Vagina (tissue), 2 donors: ENCODE measurements at regions not wholly inside any gene's neighbourhood (a gene's known extent, or its start where the extent isn't known, plus 50 kb on each side); places are given as distances from the start of the nearest gene placed in this dataset.

Source experiments
- DNase-seq, 2 donors: peaks; one replicate each; pipeline ENCODE4 v3.0.0-alpha.2; 2017; ENCODE audit errors: extremely low spot score in 2 of 2
- H3K27ac ChIP-seq: fragments of 200-600 bp; sonication (generic); one replicate; pipeline ENCODE4 v1.5.1; 2019
- H3K27me3 ChIP-seq: fragments of 200-600 bp; sonication (generic); one replicate; pipeline ENCODE4 v1.5.1; 2019
- H3K36me3 ChIP-seq, 2 donors: fragments of 200-600 bp; sonication (generic); one replicate each; pipeline ENCODE4 v1.5.1; 2017 to 2019
- H3K4me1 ChIP-seq: fragments of 200-600 bp; sonication (generic); one replicate; pipeline ENCODE4 v1.5.1; 2019
- H3K4me3 ChIP-seq, 2 donors: fragments of 200-600 bp; sonication (generic); 1 replicate in 1 of 2; 2 replicates in 1 of 2; pipeline ENCODE4 v1.5.1; 2016 to 2019
- H3K9me3 ChIP-seq: fragments of 200-600 bp; sonication (generic); one replicate; pipeline ENCODE4 v1.5.1; 2019
- CTCF ChIP-seq, 3 experiments: fragments of 450-650 bp in 2 of 3; fragments of 200-600 bp in 1 of 3; sonication (generic) in 1 of 3; IDR thresholded peaks; one replicate each; pipeline ENCODE4 v1.5.1; 2017 to 2019; ENCODE audit warnings: antibody characterized with exemption in 3 of 3, mild to moderate bottlenecking in 2 of 3, moderate library complexity in 2 of 3
- POLR2A ChIP-seq, 2 donors: fragments of 450-650 bp; IDR thresholded peaks; one replicate each; pipeline ENCODE4 v1.6.1; 2017; ENCODE audit warnings: antibody characterized with exemption in 2 of 2, mild to moderate bottlenecking in 2 of 2, moderate library complexity in 2 of 2
- POLR2AphosphoS5 ChIP-seq, 2 donors: sonication (generic); formaldehyde crosslinking; IDR thresholded peaks; one replicate each; pipeline ENCODE4 v1.9.0; 2017; ENCODE audit warnings: antibody characterized with exemption in 2 of 2, mild to moderate bottlenecking in 2 of 2, low read depth in 1 of 2; ENCODE audit not compliant: insufficient read depth in 1 of 2
- intact Hi-C: fragments of 100-400 bp; cut with DNase I; formaldehyde crosslinking; loops from one replicate; pipeline ENCODE4 v1.15.1; 2023

GRCh38 chr4:32790803-32791202 lies 2070.6 kb downstream of the PCDH7 start:
- Histone ChIP-seq H3K9me3 (no peaks in the 10 kb centered on the region), H3K27ac (no peak overlapping the region), H3K4me1 (no peaks in the 10 kb centered on the region), H3K36me3 (no peaks in the 10 kb centered on the region), H3K27me3 (no peaks in the 10 kb centered on the region), H3K4me3 (no peak overlapping the region)
- intact Hi-C loops: no loop called here
- no peak for DNase-seq
- TF ChIP-seq POLR2A (IDR thresholded peaks at IDR 0.05): no peak
- TF ChIP-seq POLR2AphosphoS5 (IDR thresholded peaks at IDR 0.05; ENCODE audit: insufficient read depth in 1 of 2, low read depth in 1 of 2): no peak
- no peak for TF ChIP-seq CTCF (IDR thresholded peaks at IDR 0.05)

- TF ChIP-seq POLR2A (IDR thresholded peaks at IDR 0.05) (no peak), CTCF (IDR thresholded peaks at IDR 0.05) (no peak), POLR2AphosphoS5 (IDR thresholded peaks at IDR 0.05; ENCODE audit: insufficient read depth in 1 of 2, low read depth in 1 of 2) (no peak)
- H3K27me3 ChIP-seq: no peaks in the 10 kb centered on the region
- no peak for DNase-seq
- no peaks in the 10 kb centered on the region for H3K4me1 ChIP-seq
- intact Hi-C loops: no loop called here
- no peak overlapping the region for H3K4me3 ChIP-seq
- no peaks in the 10 kb centered on the region for H3K9me3 ChIP-seq
- H3K36me3 ChIP-seq: no peaks in the 10 kb centered on the region
- no peak overlapping the region for H3K27ac ChIP-seq
Measured at GRCh38 chr4:32798471-32799159, 2078.4 kb downstream of the PCDH7 start.

GRCh38 chr4:32824336-32824735 lies 2104.2 kb downstream of the PCDH7 start:
- DNase-seq: no peak
- no peak overlapping the region for H3K27ac ChIP-seq
- H3K4me1 ChIP-seq: no peaks in the 10 kb centered on the region

GRCh38 chr4:32826169-32826568 lies 2106.0 kb downstream of the PCDH7 start:
- Histone ChIP-seq H3K27me3 (no peaks in the 10 kb centered on the region), H3K4me1 (no peaks in the 10 kb centered on the region), H3K36me3 (no peaks in the 10 kb centered on the region), H3K27ac (no peak overlapping the region), H3K4me3 (no peak overlapping the region), H3K9me3 (no peaks in the 10 kb centered on the region)
- TF ChIP-seq CTCF (IDR thresholded peaks at IDR 0.05): no peak
- TF ChIP-seq POLR2AphosphoS5 (IDR thresholded peaks at IDR 0.05; ENCODE audit: insufficient read depth in 1 of 2, low read depth in 1 of 2): no peak
- TF ChIP-seq POLR2A (IDR thresholded peaks at IDR 0.05): no peak
- intact Hi-C loops: no loop called here
- no peak for DNase-seq

More at GRCh38 chr4:32824336-32824735, 2104.2 kb downstream of the PCDH7 start:
- Histone ChIP-seq H3K9me3 (no peaks in the 10 kb centered on the region), H3K27me3 (no peaks in the 10 kb centered on the region), H3K4me3 (no peak overlapping the region), H3K36me3 (no peaks in the 10 kb centered on the region)
- intact Hi-C loops: no loop called here
- TF ChIP-seq POLR2A (IDR thresholded peaks at IDR 0.05): no peak
- no peak for TF ChIP-seq POLR2AphosphoS5 (IDR thresholded peaks at IDR 0.05; ENCODE audit: insufficient read depth in 1 of 2, low read depth in 1 of 2)
- no peak for TF ChIP-seq CTCF (IDR thresholded peaks at IDR 0.05)

GRCh38 chr4:32830160-32830559 lies 2110.0 kb downstream of the PCDH7 start:
- intact Hi-C loops: no loop called here
- TF ChIP-seq POLR2A (IDR thresholded peaks at IDR 0.05) (no peak), CTCF (IDR thresholded peaks at IDR 0.05) (no peak), POLR2AphosphoS5 (IDR thresholded peaks at IDR 0.05; ENCODE audit: insufficient read depth in 1 of 2, low read depth in 1 of 2) (no peak)
- Histone ChIP-seq H3K36me3 (no peaks in the 10 kb centered on the region), H3K4me1 (no peaks in the 10 kb centered on the region), H3K4me3 (no peak overlapping the region), H3K27ac (no peak overlapping the region), H3K9me3 (no peaks in the 10 kb centered on the region), H3K27me3 (no peaks in the 10 kb centered on the region)
- DNase-seq: no peak
